ENCODE measurements at regions not wholly inside any gene's neighbourhood (a gene's known extent, or its start where the extent isn't known, plus 50 kb on each side); places are given as distances from the start of the nearest gene placed in this dataset.

DNA sequence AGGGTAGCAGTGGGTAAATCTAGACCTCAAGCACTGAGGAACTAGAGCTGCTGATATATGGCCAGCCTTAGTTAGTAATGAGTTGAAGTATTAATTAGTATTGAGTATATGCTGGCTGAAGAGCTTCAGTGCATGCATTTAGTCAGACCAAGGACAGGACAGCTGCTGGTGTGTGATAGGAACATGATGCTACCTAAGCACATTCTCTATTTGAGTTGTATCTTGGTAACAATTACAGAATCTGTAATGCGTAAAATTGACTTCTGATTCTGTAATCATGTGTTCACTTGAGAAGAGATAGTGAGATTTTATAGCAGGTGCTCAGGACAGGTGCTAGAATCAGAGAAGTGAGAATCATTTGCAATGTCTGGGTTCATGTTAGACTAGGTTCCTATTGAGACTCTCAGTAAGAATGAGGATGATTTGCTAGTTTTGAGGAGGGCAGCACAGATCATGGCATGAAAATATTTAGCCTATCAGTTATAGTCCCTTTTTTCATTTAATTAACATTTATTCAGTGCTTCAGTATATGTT lies 369.4 kb upstream of the HS3ST5 start:
- TF ChIP-seq, protein P1, sequence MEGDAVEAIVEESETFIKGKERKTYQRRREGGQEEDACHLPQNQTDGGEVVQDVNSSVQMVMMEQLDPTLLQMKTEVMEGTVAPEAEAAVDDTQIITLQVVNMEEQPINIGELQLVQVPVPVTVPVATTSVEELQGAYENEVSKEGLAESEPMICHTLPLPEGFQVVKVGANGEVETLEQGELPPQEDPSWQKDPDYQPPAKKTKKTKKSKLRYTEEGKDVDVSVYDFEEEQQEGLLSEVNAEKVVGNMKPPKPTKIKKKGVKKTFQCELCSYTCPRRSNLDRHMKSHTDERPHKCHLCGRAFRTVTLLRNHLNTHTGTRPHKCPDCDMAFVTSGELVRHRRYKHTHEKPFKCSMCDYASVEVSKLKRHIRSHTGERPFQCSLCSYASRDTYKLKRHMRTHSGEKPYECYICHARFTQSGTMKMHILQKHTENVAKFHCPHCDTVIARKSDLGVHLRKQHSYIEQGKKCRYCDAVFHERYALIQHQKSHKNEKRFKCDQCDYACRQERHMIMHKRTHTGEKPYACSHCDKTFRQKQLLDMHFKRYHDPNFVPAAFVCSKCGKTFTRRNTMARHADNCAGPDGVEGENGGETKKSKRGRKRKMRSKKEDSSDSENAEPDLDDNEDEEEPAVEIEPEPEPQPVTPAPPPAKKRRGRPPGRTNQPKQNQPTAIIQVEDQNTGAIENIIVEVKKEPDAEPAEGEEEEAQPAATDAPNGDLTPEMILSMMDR (IDR thresholded peaks at IDR 0.05; ENCODE audit: low read length), result no peak
- TF ChIP-seq EZH2 (optimal IDR thresholded peaks at IDR 0.05; ENCODE audit: low read depth, low read length), result no peak
- TF ChIP-seq EZH2phosphoT487 (IDR thresholded peaks at IDR 0.05; ENCODE audit: low read length), result no peak
